NCI-H1417 (cell line): ENCODE measurements at regions not wholly inside any gene's neighbourhood (a gene's known extent, or its start where the extent isn't known, plus 50 kb on each side); places are given as distances from the start of the nearest gene placed in this dataset.

Source experiments
- DNase-seq, 3 experiments: peaks; one replicate each; lab custom pipeline; 2025; lab: John Stamatoyannopoulos, UW

GRCh38 chr4:34183926-34184325 is 2060.4 kb downstream of the ARAP2 start:
- DNase-seq = peak in 1 of 3 experiments; percentile 12

- DNase-seq = no peak
These were observed 2057.3 kb downstream of the ARAP2 start for GRCh38 chr4:34187056-34187455.

GRCh38 chr4:34191443-34191842 is 2052.9 kb downstream of the ARAP2 start:
- DNase-seq = no peak

- DNase-seq = no peak
These were observed 2050.7 kb downstream of the ARAP2 start for GRCh38 chr4:34193451-34194154.

GRCh38 chr4:34194585-34194984 is 2049.7 kb downstream of the ARAP2 start:
- DNase-seq = no peak

GRCh38 chr4:34196375-34196774 is 2047.9 kb downstream of the ARAP2 start:
- DNase-seq = no peak

- DNase-seq = no peak
These were observed 2045.3 kb downstream of the ARAP2 start for GRCh38 chr4:34198966-34199365.

GRCh38 chr4:34200535-34200934 is 2043.8 kb downstream of the ARAP2 start:
- DNase-seq = no peak

- DNase-seq = no peak
These were observed 2042.2 kb downstream of the ARAP2 start for GRCh38 chr4:34202154-34202553.

- no peak for DNase-seq
These were observed 2023.7 kb downstream of the ARAP2 start for GRCh38 chr4:34220601-34221000.

GRCh38 chr4:34221986-34222385 is 2022.3 kb downstream of the ARAP2 start:
- no peak for DNase-seq

- DNase-seq = no peak
These were observed 2008.2 kb downstream of the ARAP2 start for GRCh38 chr4:34236118-34236517.

GRCh38 chr4:34245276-34245675 is 1999.0 kb downstream of the ARAP2 start:
- no peak for DNase-seq

GRCh38 chr4:34250562-34250961 is 1993.8 kb downstream of the ARAP2 start:
- no peak for DNase-seq

GRCh38 chr4:34253239-34253638 is 1991.1 kb downstream of the ARAP2 start:
- DNase-seq = no peak

GRCh38 chr4:34258176-34258575 is 1986.1 kb downstream of the ARAP2 start:
- no peak for DNase-seq

GRCh38 chr4:34261799-34262314 is 1982.5 kb downstream of the ARAP2 start:
- DNase-seq = no peak

GRCh38 chr4:34269613-34270012 is 1974.7 kb downstream of the ARAP2 start:
- no peak for DNase-seq

- DNase-seq = no peak
These were observed 1972.6 kb downstream of the ARAP2 start for GRCh38 chr4:34271479-34272355.

GRCh38 chr4:34279011-34279410 is 1965.3 kb downstream of the ARAP2 start:
- no peak for DNase-seq

GRCh38 chr4:34280131-34280530 is 1964.2 kb downstream of the ARAP2 start:
- DNase-seq = no peak

GRCh38 chr4:34281826-34282225 is 1962.5 kb downstream of the ARAP2 start:
- DNase-seq = no peak

- DNase-seq = no peak
These were observed 1954.8 kb downstream of the ARAP2 start for GRCh38 chr4:34289489-34289888.
